NCI-H2227 treated with DMSO at 0.1 percent for 48 hours (cell line): ENCODE measurements at regions not wholly inside any gene's neighbourhood (a gene's known extent, or its start where the extent isn't known, plus 50 kb on each side); places are given as distances from the start of the nearest gene placed in this dataset.

Source experiments
- DNase-seq: peaks from one replicate; lab custom pipeline; 2025; lab: John Stamatoyannopoulos, UW

GRCh38 chr1:185578293-185578692 lies 155.9 kb upstream of the HMCN1 start:
- no peak for DNase-seq

- no peak for DNase-seq
These were observed 159.9 kb upstream of the HMCN1 start for GRCh38 chr1:185574139-185574875.

GRCh38 chr1:185573677-185574076 lies 160.5 kb upstream of the HMCN1 start:
- DNase-seq = no peak

- DNase-seq = no peak
These were observed 161.0 kb upstream of the HMCN1 start for GRCh38 chr1:185573162-185573561.

GRCh38 chr1:185570962-185571361 lies 163.2 kb upstream of the HMCN1 start:
- DNase-seq = no peak

GRCh38 chr1:185568155-185569123 lies 165.8 kb upstream of the HMCN1 start:
- no peak for DNase-seq

GRCh38 chr1:185567440-185567839 lies 166.8 kb upstream of the HMCN1 start:
- DNase-seq = no peak

GRCh38 chr1:185566995-185567394 lies 167.2 kb upstream of the HMCN1 start:
- no peak for DNase-seq

- no peak for DNase-seq
These were observed 168.9 kb upstream of the HMCN1 start for GRCh38 chr1:185565302-185565701.

GRCh38 chr1:185564816-185565215 lies 169.4 kb upstream of the HMCN1 start:
- DNase-seq = no peak

GRCh38 chr1:185562461-185563359 lies 171.5 kb upstream of the HMCN1 start:
- no peak for DNase-seq

- no peak for DNase-seq
These were observed 172.6 kb upstream of the HMCN1 start for GRCh38 chr1:185561629-185562028.

- DNase-seq = no peak
These were observed 173.4 kb upstream of the HMCN1 start for GRCh38 chr1:185560760-185561159.

GRCh38 chr1:185559684-185560331 lies 174.4 kb upstream of the HMCN1 start:
- no peak for DNase-seq

GRCh38 chr1:185559151-185559550 lies 175.0 kb upstream of the HMCN1 start:
- DNase-seq = no peak

GRCh38 chr1:185556561-185556960 lies 177.6 kb upstream of the HMCN1 start:
- no peak for DNase-seq

- DNase-seq = no peak
These were observed 178.4 kb upstream of the HMCN1 start for GRCh38 chr1:185555743-185556142.

- DNase-seq = no peak
These were observed 183.2 kb upstream of the HMCN1 start for GRCh38 chr1:185551008-185551407.

- DNase-seq = no peak
These were observed 184.3 kb upstream of the HMCN1 start for GRCh38 chr1:185549906-185550305.

GRCh38 chr1:185546029-185546428 lies 188.2 kb upstream of the HMCN1 start:
- no peak for DNase-seq

GRCh38 chr1:185541871-185542301 lies 192.3 kb upstream of the HMCN1 start:
- no peak for DNase-seq
